NT2/D1 (cell line): ENCODE measurements at regions not wholly inside any gene's neighbourhood (a gene's known extent, or its start where the extent isn't known, plus 50 kb on each side); places are given as distances from the start of the nearest gene placed in this dataset.

Source experiments
- SUZ12 ChIP-seq: IDR thresholded peaks from 2 replicates; pipeline ENCODE4 v1.6.1; 2011; ENCODE audit not compliant: insufficient read length, insufficient read depth; ENCODE audit errors: extremely low read depth
- YY1 ChIP-seq: IDR thresholded peaks from 2 replicates; pipeline ENCODE4 v1.6.1; 2011; ENCODE audit not compliant: insufficient read length, insufficient read depth
- ZNF274 ChIP-seq: IDR thresholded peaks from 2 replicates; pipeline ENCODE4 v1.6.1; 2011; ENCODE audit warnings: mild to moderate bottlenecking, low read depth, low read length

- TF ChIP-seq ZNF274 = no peak
- no peak for TF ChIP-seq YY1
- no peak for TF ChIP-seq SUZ12
Observed at GRCh38 chr10:114743521-114744231, 77.9 kb upstream of the FHIP2A start.
